Peyer's patch (tissue), 4 donors: ENCODE measurements at regions not wholly inside any gene's neighbourhood (a gene's known extent, or its start where the extent isn't known, plus 50 kb on each side); places are given as distances from the start of the nearest gene placed in this dataset.

Source experiments
- POLR2A ChIP-seq, 2 donors: fragments of 450-650 bp; IDR thresholded peaks; one replicate each; pipeline ENCODE4 v1.5.1; 2017; ENCODE audit warnings: antibody characterized with exemption in 2 of 2, mild to moderate bottlenecking in 2 of 2, moderate library complexity in 2 of 2
- TF ChIP-seq, protein P1 (sequence below), 6 experiments: fragments of 450-650 bp in 4 of 6; fragments of 200-600 bp in 2 of 6; sonication (generic) in 1 of 6; IDR thresholded peaks; one replicate each; pipeline ENCODE4 v1.5.1; 2017 to 2019; ENCODE audit warnings: antibody characterized with exemption in 6 of 6, mild to moderate bottlenecking in 3 of 6, moderate library complexity in 1 of 6

DNA sequence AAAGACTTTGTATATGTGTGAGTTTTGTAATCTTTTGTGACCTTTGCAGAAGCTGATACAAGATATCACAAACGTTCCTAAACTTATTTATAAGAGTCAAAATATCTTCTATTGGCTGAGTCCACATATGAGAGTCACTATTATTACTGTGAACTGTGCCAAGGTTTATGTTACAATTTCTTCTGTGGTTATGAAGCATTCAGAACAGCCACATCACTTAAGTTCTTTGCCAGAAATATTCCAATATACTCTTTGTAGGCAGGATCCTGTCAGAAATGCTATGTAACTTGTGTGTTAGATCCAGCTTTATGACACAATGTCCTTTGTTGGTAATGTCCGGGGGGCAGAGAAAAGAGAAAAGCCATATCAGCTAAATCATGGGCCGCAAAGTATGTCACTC lies 1030.3 kb upstream of the AMELY start:
- TF ChIP-seq, protein P1, sequence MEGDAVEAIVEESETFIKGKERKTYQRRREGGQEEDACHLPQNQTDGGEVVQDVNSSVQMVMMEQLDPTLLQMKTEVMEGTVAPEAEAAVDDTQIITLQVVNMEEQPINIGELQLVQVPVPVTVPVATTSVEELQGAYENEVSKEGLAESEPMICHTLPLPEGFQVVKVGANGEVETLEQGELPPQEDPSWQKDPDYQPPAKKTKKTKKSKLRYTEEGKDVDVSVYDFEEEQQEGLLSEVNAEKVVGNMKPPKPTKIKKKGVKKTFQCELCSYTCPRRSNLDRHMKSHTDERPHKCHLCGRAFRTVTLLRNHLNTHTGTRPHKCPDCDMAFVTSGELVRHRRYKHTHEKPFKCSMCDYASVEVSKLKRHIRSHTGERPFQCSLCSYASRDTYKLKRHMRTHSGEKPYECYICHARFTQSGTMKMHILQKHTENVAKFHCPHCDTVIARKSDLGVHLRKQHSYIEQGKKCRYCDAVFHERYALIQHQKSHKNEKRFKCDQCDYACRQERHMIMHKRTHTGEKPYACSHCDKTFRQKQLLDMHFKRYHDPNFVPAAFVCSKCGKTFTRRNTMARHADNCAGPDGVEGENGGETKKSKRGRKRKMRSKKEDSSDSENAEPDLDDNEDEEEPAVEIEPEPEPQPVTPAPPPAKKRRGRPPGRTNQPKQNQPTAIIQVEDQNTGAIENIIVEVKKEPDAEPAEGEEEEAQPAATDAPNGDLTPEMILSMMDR (IDR thresholded peaks at IDR 0.05): no peak
- TF ChIP-seq POLR2A (IDR thresholded peaks at IDR 0.05): no peak
